MM.1S (cell line): ENCODE measurements at regions not wholly inside any gene's neighbourhood (a gene's known extent, or its start where the extent isn't known, plus 50 kb on each side); places are given as distances from the start of the nearest gene placed in this dataset.

ENCODE experiments used
- DNase-seq: peaks from one replicate; pipeline ENCODE4 v3.0.0-alpha.2; 2015
- H2AFZ ChIP-seq: fragments of 300-600 bp; sonication (generic); 2 replicates; pipeline ENCODE4 v1.6.0; 2016; ENCODE audit warnings: antibody characterized with exemption, low read length
- H3F3A ChIP-seq: fragments of 300-600 bp; sonication (generic); 2 replicates; pipeline ENCODE4 v1.6.1; 2016; ENCODE audit warnings: mild to moderate bottlenecking, antibody characterized with exemption, low read length, moderate library complexity, mixed read lengths; ENCODE audit not compliant: insufficient read depth
- H3K27ac ChIP-seq: fragments of 300-600 bp; sonication (generic); 2 replicates; pipeline ENCODE4 v1.5.1; 2016; ENCODE audit warnings: mild to moderate bottlenecking, low read length
- H3K27me3 ChIP-seq: fragments of 300-600 bp; sonication (generic); replicated peaks from 2 replicates; pipeline ENCODE4 v1.6.0; 2016; ENCODE audit warnings: low read length; ENCODE audit not compliant: insufficient read depth
- H3K36me3 ChIP-seq: fragments of 300-600 bp; sonication (generic); replicated peaks from 2 replicates; pipeline ENCODE4 v1.6.1; 2016; ENCODE audit warnings: mild to moderate bottlenecking, low read length, mixed read lengths; ENCODE audit not compliant: insufficient read depth
- H3K4me1 ChIP-seq: fragments of 300-600 bp; sonication (generic); 2 replicates; pipeline ENCODE4 v1.6.1; 2016; ENCODE audit warnings: low read length, mixed read lengths
- H3K4me2 ChIP-seq: fragments of 300-600 bp; sonication (generic); 2 replicates; pipeline ENCODE4 v1.6.0; 2016; ENCODE audit warnings: low read depth, low read length
- H3K4me3 ChIP-seq: fragments of 300-600 bp; sonication (generic); 2 replicates; pipeline ENCODE4 v1.5.1; 2016; ENCODE audit warnings: low read length, mixed read lengths
- H3K79me2 ChIP-seq: fragments of 300-600 bp; sonication (generic); 2 replicates; pipeline ENCODE4 v1.6.1; 2016; ENCODE audit warnings: mixed run types, low read length, mixed read lengths
- H3K9ac ChIP-seq: fragments of 300-600 bp; sonication (generic); 2 replicates; pipeline ENCODE4 v1.6.1; 2016; ENCODE audit warnings: low read length, mixed read lengths
- H3K9me2 ChIP-seq: fragments of 300-600 bp; sonication (generic); replicated peaks from 2 replicates; pipeline ENCODE4 v1.6.1; 2016; ENCODE audit warnings: mild to moderate bottlenecking, low read length, mixed read lengths; ENCODE audit not compliant: insufficient read depth
- H3K9me3 ChIP-seq: fragments of 300-600 bp; sonication (generic); replicated peaks from 2 replicates; pipeline ENCODE4 v1.6.1; 2016; ENCODE audit warnings: mild to moderate bottlenecking, low read length, mixed read lengths; ENCODE audit not compliant: insufficient read depth
- H4K20me1 ChIP-seq: fragments of 300-600 bp; sonication (generic); 2 replicates; pipeline ENCODE4 v1.6.1; 2016; ENCODE audit warnings: mild to moderate bottlenecking, low read length, moderate library complexity, mixed read lengths; ENCODE audit not compliant: insufficient read depth
- CTCF ChIP-seq: fragments of 300-600 bp; sonication (generic); IDR thresholded peaks from 2 replicates; pipeline ENCODE4 v1.5.1; 2016; ENCODE audit warnings: antibody characterized with exemption, low read length, mixed read lengths
- EZH2 ChIP-seq: fragments of 300-600 bp; sonication (generic); optimal IDR thresholded peaks from 2 replicates; pipeline ENCODE3; 2017; ENCODE audit warnings: low read depth, mild to moderate bottlenecking, antibody characterized with exemption, low read length, mixed read lengths
- EZH2phosphoT487 ChIP-seq: fragments of 300-600 bp; sonication (generic); IDR thresholded peaks from 2 replicates; pipeline ENCODE4 v1.6.1; 2018; ENCODE audit warnings: antibody characterized with exemption, low read length

- Histone ChIP-seq H3K9ac (no peak overlapping the region), H3K4me2 (no peak overlapping the region), H3K4me1 (no peaks in the 10 kb centered on the region), H4K20me1 (no peaks in the 10 kb centered on the region), H3K27ac (no peak overlapping the region), H3K9me3 (no peaks in the 10 kb centered on the region), H3K36me3 (no peaks in the 10 kb centered on the region), H3K27me3 (peaks cover 84% of the 10 kb centered on the region), H3F3A (no peaks in the 10 kb centered on the region), H2AFZ (no peak overlapping the region), H3K79me2 (no peaks in the 10 kb centered on the region), H3K4me3 (no peak overlapping the region), H3K9me2 (no peaks in the 10 kb centered on the region)
- TF ChIP-seq EZH2phosphoT487 (no peak), CTCF (no peak), EZH2 (no peak)
- no peak for DNase-seq
Measured at GRCh38 chr11:70643642-70644041, 245.3 kb downstream of the CTTN start.

GRCh38 chr11:70644343-70645060 lies 246.2 kb downstream of the CTTN start:
- H3K79me2 ChIP-seq: no peaks in the 10 kb centered on the region
- TF ChIP-seq EZH2 (no peak), CTCF (no peak), EZH2phosphoT487 (no peak)
- no peaks in the 10 kb centered on the region for H3K36me3 ChIP-seq
- DNase-seq: no peak
- no peaks in the 10 kb centered on the region for H4K20me1 ChIP-seq
- no peak overlapping the region for H3K27ac ChIP-seq
- H3K9me3 ChIP-seq: no peaks in the 10 kb centered on the region
- H2AFZ ChIP-seq: no peak overlapping the region
- H3F3A ChIP-seq: no peaks in the 10 kb centered on the region
- H3K27me3 ChIP-seq: peaks cover 78% of the 10 kb centered on the region
- no peaks in the 10 kb centered on the region for H3K9me2 ChIP-seq
- H3K4me1 ChIP-seq: no peaks in the 10 kb centered on the region
- no peak overlapping the region for H3K4me2 ChIP-seq
- no peak overlapping the region for H3K4me3 ChIP-seq
- H3K9ac ChIP-seq: no peak overlapping the region

GRCh38 chr11:70645537-70645936 lies 247.2 kb downstream of the CTTN start:
- Histone ChIP-seq H3K27ac (no peak overlapping the region), H3K9me3 (no peaks in the 10 kb centered on the region), H2AFZ (no peak overlapping the region), H3K4me3 (no peak overlapping the region), H3K4me1 (no peaks in the 10 kb centered on the region), H4K20me1 (no peaks in the 10 kb centered on the region), H3K9ac (no peak overlapping the region), H3K27me3 (peaks cover 67% of the 10 kb centered on the region), H3K36me3 (no peaks in the 10 kb centered on the region), H3K79me2 (no peaks in the 10 kb centered on the region), H3F3A (no peaks in the 10 kb centered on the region), H3K9me2 (no peaks in the 10 kb centered on the region), H3K4me2 (no peak overlapping the region)
- no peak for DNase-seq
- TF ChIP-seq EZH2 (no peak), EZH2phosphoT487 (no peak), CTCF (no peak)
